Neural progenitor cell (in vitro differentiated cells): ENCODE measurements at regions not wholly inside any gene's neighbourhood (a gene's known extent, or its start where the extent isn't known, plus 50 kb on each side); places are given as distances from the start of the nearest gene placed in this dataset.

Experiments used
- DNase-seq: peaks from one replicate; pipeline ENCODE4 v3.0.0-alpha.2; 2016; ENCODE audit warnings: low spot score
- H2AFZ ChIP-seq: fragments of 200-600 bp; sonication (generic); replicated peaks from 2 replicates; pipeline ENCODE4 v1.6.1; 2016; ENCODE audit warnings: antibody characterized with exemption
- H3F3A ChIP-seq: fragments of 200-600 bp; sonication (generic); 2 replicates; pipeline ENCODE4 v1.6.1; 2016; ENCODE audit warnings: antibody characterized with exemption, low read depth
- H3K27ac ChIP-seq: fragments of 200-600 bp; sonication (generic); 2 replicates; pipeline ENCODE4 v1.5.1; 2016; ENCODE audit warnings: mild to moderate bottlenecking
- H3K27me3 ChIP-seq: fragments of 200-600 bp; sonication (generic); 2 replicates; pipeline ENCODE4 v1.6.1; 2016; ENCODE audit warnings: mild to moderate bottlenecking, moderate library complexity
- H3K36me3 ChIP-seq: fragments of 200-600 bp; sonication (generic); 2 replicates; pipeline ENCODE4 v1.5.1; 2016
- H3K4me1 ChIP-seq: fragments of 200-600 bp; sonication (generic); 2 replicates; pipeline ENCODE4 v1.6.1; 2016; ENCODE audit warnings: mixed run types
- H3K4me2 ChIP-seq: fragments of 200-600 bp; sonication (generic); 2 replicates; pipeline ENCODE4 v1.6.1; 2016
- H3K4me3 ChIP-seq: fragments of 200-600 bp; sonication (generic); 2 replicates; pipeline ENCODE4 v1.5.1; 2016
- H3K79me2 ChIP-seq: fragments of 200-600 bp; sonication (generic); 2 replicates; pipeline ENCODE4 v1.6.1; 2016; ENCODE audit warnings: low read depth
- H3K9ac ChIP-seq: fragments of 200-600 bp; sonication (generic); 2 replicates; pipeline ENCODE4 v1.6.1; 2016
- H3K9me3 ChIP-seq: fragments of 200-600 bp; sonication (generic); 2 replicates; pipeline ENCODE4 v1.5.1; 2016; ENCODE audit warnings: low read depth
- H4K20me1 ChIP-seq: fragments of 200-600 bp; sonication (generic); 2 replicates; pipeline ENCODE4 v1.6.1; 2016; ENCODE audit warnings: low read depth
- H3K27ac Mint-ChIP-seq: 3 replicates; pipeline ENCODE4 v1.8.0; 2021; ENCODE audit warnings: mixed read lengths
- H3K27me3 Mint-ChIP-seq: 2 replicates; pipeline ENCODE4 v1.8.0; 2022; ENCODE audit warnings: low read depth, mild to moderate bottlenecking, inconsistent platforms, moderate library complexity, mixed read lengths; ENCODE audit not compliant: insufficient read depth
- H3K36me3 Mint-ChIP-seq: 3 replicates; pipeline ENCODE4 v1.8.0; 2021; ENCODE audit warnings: mixed read lengths
- H3K4me1 Mint-ChIP-seq: 3 replicates; pipeline ENCODE4 v1.8.0; 2021; ENCODE audit warnings: mixed read lengths
- H3K4me3 Mint-ChIP-seq: 3 replicates; pipeline ENCODE4 v1.8.0; 2021; ENCODE audit warnings: mild to moderate bottlenecking, moderate library complexity, mixed read lengths
- H3K9me3 Mint-ChIP-seq: 3 replicates; pipeline ENCODE4 v1.8.0; 2020; ENCODE audit warnings: mixed read lengths
- EZH2 ChIP-seq: fragments of 200-600 bp; sonication (generic); IDR thresholded peaks from 2 replicates; pipeline ENCODE4 v1.6.1; 2017; ENCODE audit warnings: antibody characterized with exemption, mild to moderate bottlenecking, moderate library complexity
- EZH2phosphoT487 ChIP-seq: fragments of 200-600 bp; sonication (generic); IDR thresholded peaks from 2 replicates; pipeline ENCODE4 v1.6.1; 2017; ENCODE audit warnings: antibody characterized with exemption
- TF ChIP-seq, protein P1 (sequence below): fragments of 200-600 bp; sonication (generic); IDR thresholded peaks from 2 replicates; pipeline ENCODE4 v1.5.1; 2017; ENCODE audit warnings: antibody characterized with exemption, mild to moderate bottlenecking

DNA sequence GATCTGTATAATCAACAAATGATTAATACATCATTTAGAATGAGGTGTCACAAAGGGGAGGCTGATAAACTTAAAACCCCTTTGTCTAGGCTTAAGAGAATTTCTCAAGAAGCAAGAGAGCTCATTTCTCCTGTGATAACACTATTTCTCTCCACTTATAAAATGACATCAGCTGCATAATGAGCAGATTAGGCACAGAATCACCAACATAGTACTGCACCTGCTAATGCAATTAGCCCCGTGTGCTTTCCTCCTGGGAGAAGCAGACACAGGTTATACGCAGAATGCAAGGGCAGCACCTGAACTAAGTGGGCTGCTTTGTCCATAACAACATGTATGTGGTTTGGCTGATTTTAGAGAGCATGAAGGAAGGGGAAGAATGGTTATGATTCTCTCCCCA lies 515.3 kb upstream of the CFAP20DC start:
- Mint-ChIP-seq H3K27ac (no peak overlapping the region), H3K36me3 (peaks cover 1% of the 10 kb centered on the region), H3K4me3 (no peak overlapping the region), H3K27me3 (peaks cover 2% of the 10 kb centered on the region), H3K4me1 (peaks cover 16% of the 10 kb centered on the region), H3K9me3 (no peaks in the 10 kb centered on the region)
- Histone ChIP-seq H3K4me1 (peaks cover 6% of the 10 kb centered on the region), H3K36me3 (no peaks in the 10 kb centered on the region), H3K4me2 (no peak overlapping the region), H3K27ac (no peak overlapping the region), H3F3A (no peaks in the 10 kb centered on the region), H3K9ac (no peak overlapping the region), H2AFZ (no peak overlapping the region), H3K4me3 (no peak overlapping the region), H4K20me1 (no peaks in the 10 kb centered on the region), H3K9me3 (no peaks in the 10 kb centered on the region), H3K79me2 (no peaks in the 10 kb centered on the region), H3K27me3 (no peaks in the 10 kb centered on the region)
- DNase-seq, result no peak
- TF ChIP-seq, protein P1, sequence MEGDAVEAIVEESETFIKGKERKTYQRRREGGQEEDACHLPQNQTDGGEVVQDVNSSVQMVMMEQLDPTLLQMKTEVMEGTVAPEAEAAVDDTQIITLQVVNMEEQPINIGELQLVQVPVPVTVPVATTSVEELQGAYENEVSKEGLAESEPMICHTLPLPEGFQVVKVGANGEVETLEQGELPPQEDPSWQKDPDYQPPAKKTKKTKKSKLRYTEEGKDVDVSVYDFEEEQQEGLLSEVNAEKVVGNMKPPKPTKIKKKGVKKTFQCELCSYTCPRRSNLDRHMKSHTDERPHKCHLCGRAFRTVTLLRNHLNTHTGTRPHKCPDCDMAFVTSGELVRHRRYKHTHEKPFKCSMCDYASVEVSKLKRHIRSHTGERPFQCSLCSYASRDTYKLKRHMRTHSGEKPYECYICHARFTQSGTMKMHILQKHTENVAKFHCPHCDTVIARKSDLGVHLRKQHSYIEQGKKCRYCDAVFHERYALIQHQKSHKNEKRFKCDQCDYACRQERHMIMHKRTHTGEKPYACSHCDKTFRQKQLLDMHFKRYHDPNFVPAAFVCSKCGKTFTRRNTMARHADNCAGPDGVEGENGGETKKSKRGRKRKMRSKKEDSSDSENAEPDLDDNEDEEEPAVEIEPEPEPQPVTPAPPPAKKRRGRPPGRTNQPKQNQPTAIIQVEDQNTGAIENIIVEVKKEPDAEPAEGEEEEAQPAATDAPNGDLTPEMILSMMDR, result no peak
- TF ChIP-seq EZH2phosphoT487 (no peak), EZH2 (no peak)

DNA sequence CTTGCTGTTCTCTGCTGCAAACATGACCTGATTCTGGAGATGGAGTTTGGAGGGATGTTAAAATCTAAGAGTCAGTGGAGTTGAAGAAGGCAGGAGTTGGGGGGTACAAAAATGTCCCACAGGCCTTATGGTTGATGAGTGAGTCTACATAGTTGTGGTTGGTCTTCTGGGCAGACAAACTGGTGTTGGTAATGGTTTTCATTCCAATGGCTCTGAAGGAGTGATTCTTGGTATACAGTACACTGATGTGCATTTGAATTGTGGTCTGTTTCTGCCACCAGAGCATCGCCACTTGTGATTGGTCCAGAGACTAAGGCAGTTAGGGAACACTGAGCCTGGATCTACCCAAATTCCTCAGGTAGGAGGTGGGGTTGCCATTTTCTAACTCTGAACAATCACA lies 514.1 kb upstream of the CFAP20DC start:
- Histone ChIP-seq H3K27me3 (no peaks in the 10 kb centered on the region), H3K9ac (no peak overlapping the region), H3K4me1 (peaks cover 6% of the 10 kb centered on the region), H3K27ac (no peak overlapping the region), H3K36me3 (no peaks in the 10 kb centered on the region), H3K79me2 (no peaks in the 10 kb centered on the region), H2AFZ (no peak overlapping the region), H3K4me3 (no peak overlapping the region), H4K20me1 (no peaks in the 10 kb centered on the region), H3K9me3 (no peaks in the 10 kb centered on the region), H3F3A (no peaks in the 10 kb centered on the region), H3K4me2 (no peak overlapping the region)
- Mint-ChIP-seq H3K4me3 (no peak overlapping the region), H3K4me1 (peaks cover 23% of the 10 kb centered on the region), H3K9me3 (peaks cover 5% of the 10 kb centered on the region), H3K27me3 (peaks cover 4% of the 10 kb centered on the region), H3K27ac (no peak overlapping the region), H3K36me3 (peaks cover 1% of the 10 kb centered on the region)
- no peak for DNase-seq
- TF ChIP-seq EZH2 (no peak), EZH2phosphoT487 (no peak)
- TF ChIP-seq, protein P1, result no peak

DNA sequence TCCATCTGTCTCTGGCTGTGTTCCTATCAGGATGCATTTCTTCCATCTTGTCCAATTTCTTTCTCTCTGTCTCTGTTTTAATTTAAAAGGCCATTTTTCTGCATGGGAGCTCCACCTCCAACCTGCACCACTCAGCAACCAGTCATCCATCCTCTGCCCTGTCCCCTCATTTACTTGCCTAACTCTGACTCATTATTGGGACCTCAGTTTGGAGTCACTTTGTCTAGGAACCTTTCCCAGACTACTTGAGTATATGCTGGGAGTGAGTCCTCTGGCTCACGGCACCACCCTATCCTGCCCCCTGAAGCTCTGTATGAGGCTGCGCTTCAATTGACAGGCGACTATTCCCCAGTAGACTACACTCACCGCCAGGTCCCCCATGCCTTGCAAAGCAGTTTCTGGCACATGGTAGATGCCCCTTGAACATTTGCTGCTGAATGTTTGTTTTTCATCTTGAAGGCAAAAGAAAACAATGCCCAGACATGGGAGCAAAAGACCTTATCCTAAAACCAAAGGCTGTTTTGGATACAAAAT lies 513.3 kb upstream of the CFAP20DC start:
- peaks cover 5% of the 10 kb centered on the region for H3K9me3 Mint-ChIP-seq
- Histone ChIP-seq H3K9me3 (no peaks in the 10 kb centered on the region), H2AFZ (no peak overlapping the region), H3K9ac (no peak overlapping the region), H3K4me2 (no peak overlapping the region), H3F3A (no peaks in the 10 kb centered on the region), H3K4me1 (peaks cover 6% of the 10 kb centered on the region), H3K36me3 (no peaks in the 10 kb centered on the region), H3K79me2 (no peaks in the 10 kb centered on the region), H3K27ac (no peak overlapping the region), H3K27me3 (no peaks in the 10 kb centered on the region), H4K20me1 (no peaks in the 10 kb centered on the region), H3K4me3 (no peak overlapping the region)
- peaks cover 1% of the 10 kb centered on the region for H3K36me3 Mint-ChIP-seq
- no peak overlapping the region for H3K4me3 Mint-ChIP-seq
- no peak for DNase-seq
- TF ChIP-seq EZH2 (no peak), EZH2phosphoT487 (no peak)
- TF ChIP-seq, protein P1, result no peak
- H3K4me1 Mint-ChIP-seq, result peaks cover 27% of the 10 kb centered on the region
- H3K27ac Mint-ChIP-seq, result no peak overlapping the region
- peaks cover 7% of the 10 kb centered on the region for H3K27me3 Mint-ChIP-seq
